CD14-positive monocyte (primary cell): ENCODE measurements at regions not wholly inside any gene's neighbourhood (a gene's known extent, or its start where the extent isn't known, plus 50 kb on each side); places are given as distances from the start of the nearest gene placed in this dataset.

Source experiments
- DNase-seq, 3 donors: peaks; one replicate each; pipeline ENCODE4 v3.0.0-alpha.2; 2011 to 2022
- H2AFZ ChIP-seq: 2 replicates; pipeline ENCODE4 v1.6.0; 2012; ENCODE audit warnings: mild to moderate bottlenecking, low read depth, low read length, inconsistent platforms; ENCODE audit not compliant: insufficient read depth, poor library complexity, severe bottlenecking
- H3K27ac ChIP-seq, 2 donors: 1 replicate in 1 of 2; 2 replicates in 1 of 2; pipeline ENCODE4 v1.5.1; 2012 to 2013; ENCODE audit warnings: low read length in 2 of 2, control low read depth in 1 of 2, inconsistent platforms in 1 of 2, low read depth in 1 of 2, mild to moderate bottlenecking in 1 of 2
- H3K27me3 ChIP-seq, 2 donors: one replicate each; pipeline versions ENCODE4 v1.6.0 to v1.6.1; 2011 to 2013; ENCODE audit warnings: low read length in 2 of 2; ENCODE audit not compliant: control insufficient read depth in 2 of 2, insufficient read depth in 2 of 2
- H3K36me3 ChIP-seq, 2 donors: replicated peaks in 1 of 2; 1 replicate in 1 of 2; 2 replicates in 1 of 2; pipeline versions ENCODE4 v1.5.1 to v1.6.1; 2012 to 2013; ENCODE audit warnings: low read length in 2 of 2, control low read depth in 1 of 2, inconsistent platforms in 1 of 2, mild to moderate bottlenecking in 1 of 2; ENCODE audit not compliant: insufficient read depth in 2 of 2, control insufficient read depth in 1 of 2
- H3K4me1 ChIP-seq, 2 donors: 1 replicate in 1 of 2; 2 replicates in 1 of 2; pipeline versions ENCODE4 v1.5.1 to v1.6.1; 2012 to 2013; ENCODE audit warnings: low read length in 2 of 2, control low read depth in 1 of 2, inconsistent platforms in 1 of 2, mild to moderate bottlenecking in 1 of 2, moderate library complexity in 1 of 2; ENCODE audit not compliant: insufficient read depth in 2 of 2, control insufficient read depth in 1 of 2
- H3K4me2 ChIP-seq: replicated peaks from 2 replicates; pipeline ENCODE3; 2012; ENCODE audit warnings: low read length, moderate library complexity, mild to moderate bottlenecking; ENCODE audit not compliant: poor library complexity, severe bottlenecking; ENCODE audit errors: extremely low read depth
- H3K4me3 ChIP-seq, 3 experiments: fragments of 200-600 bp in 1 of 3; sonication (generic) in 1 of 3; replicated peaks in 1 of 3; 1 replicate in 2 of 3; 2 replicates in 1 of 3; pipeline ENCODE4 v1.5.1; 2011 to 2013; ENCODE audit warnings: low read length in 3 of 3, mild to moderate bottlenecking in 3 of 3, control low read depth in 2 of 3, low read depth in 2 of 3, inconsistent platforms in 1 of 3, moderate library complexity in 1 of 3
- H3K79me2 ChIP-seq: 2 replicates; pipeline ENCODE4 v1.6.0; 2012; ENCODE audit warnings: mild to moderate bottlenecking, control low read depth, inconsistent platforms, low read length, moderate library complexity; ENCODE audit not compliant: insufficient read depth
- H3K9ac ChIP-seq: 2 replicates; pipeline ENCODE4 v1.6.0; 2017; ENCODE audit warnings: low read length, mild to moderate bottlenecking; ENCODE audit not compliant: insufficient read depth, poor library complexity, severe bottlenecking
- H3K9me3 ChIP-seq, 2 donors: replicated peaks in 1 of 2; 1 replicate in 1 of 2; 2 replicates in 1 of 2; pipeline versions ENCODE4 v1.5.1 to v1.6.1; 2012 to 2013; ENCODE audit warnings: low read length in 2 of 2, control low read depth in 1 of 2; ENCODE audit not compliant: control insufficient read depth in 1 of 2, insufficient read depth in 1 of 2
- H4K20me1 ChIP-seq: 2 replicates; pipeline ENCODE4 v1.6.0; 2012; ENCODE audit warnings: mild to moderate bottlenecking, low read length, control low read depth, moderate library complexity; ENCODE audit not compliant: insufficient read depth
- H3K27ac Mint-ChIP-seq, 7 donors: one replicate each; pipeline ENCODE4 v1.8.0; 2020; ENCODE audit warnings: mild to moderate bottlenecking in 7 of 7, mixed read lengths in 7 of 7, moderate library complexity in 6 of 7, inconsistent platforms in 2 of 7
- H3K27me3 Mint-ChIP-seq, 3 donors: one replicate each; pipeline ENCODE4 v1.8.0; 2021 to 2022; ENCODE audit warnings: low read depth in 3 of 3, mild to moderate bottlenecking in 3 of 3, mixed read lengths in 3 of 3, moderate library complexity in 3 of 3, inconsistent platforms in 1 of 3
- H3K36me3 Mint-ChIP-seq, 2 donors: one replicate each; pipeline ENCODE4 v1.8.0; 2020; ENCODE audit warnings: mixed read lengths in 2 of 2, inconsistent platforms in 1 of 2, mild to moderate bottlenecking in 1 of 2
- H3K4me1 Mint-ChIP-seq: one replicate; pipeline ENCODE4 v1.8.0; 2020; ENCODE audit warnings: mild to moderate bottlenecking, mixed read lengths
- H3K4me3 Mint-ChIP-seq, 2 donors: one replicate each; pipeline ENCODE4 v1.8.0; 2020; ENCODE audit warnings: mild to moderate bottlenecking in 2 of 2, mixed read lengths in 2 of 2, moderate library complexity in 1 of 2
- H3K9me3 Mint-ChIP-seq, 7 donors: one replicate each; pipeline ENCODE4 v1.8.0; 2020 to 2022; ENCODE audit warnings: mixed read lengths in 7 of 7, mild to moderate bottlenecking in 6 of 7, moderate library complexity in 6 of 7, inconsistent platforms in 2 of 7
- WGBS: methylation state at CpG from one replicate; pipeline ENCODE4 v1.1.5; 2013; ENCODE audit warnings: missing lambda C conversion rate; ENCODE audit not compliant: insufficient coverage; 5-methylcytosine and 5-hydroxymethylcytosine counted together
- intact Hi-C, 2 donors: fragments of 100-400 bp; cut with micrococcal nuclease; formaldehyde crosslinking; loops; one replicate each; pipeline versions ENCODE4 v1.15.0 to v1.15.1; 2023
- TF ChIP-seq, protein P1 (sequence below): fragments of 200-600 bp; IDR thresholded peaks from one replicate; pipeline ENCODE4 v1.8.0; 2022; ENCODE audit warnings: antibody characterized with exemption, mild to moderate bottlenecking

DNA sequence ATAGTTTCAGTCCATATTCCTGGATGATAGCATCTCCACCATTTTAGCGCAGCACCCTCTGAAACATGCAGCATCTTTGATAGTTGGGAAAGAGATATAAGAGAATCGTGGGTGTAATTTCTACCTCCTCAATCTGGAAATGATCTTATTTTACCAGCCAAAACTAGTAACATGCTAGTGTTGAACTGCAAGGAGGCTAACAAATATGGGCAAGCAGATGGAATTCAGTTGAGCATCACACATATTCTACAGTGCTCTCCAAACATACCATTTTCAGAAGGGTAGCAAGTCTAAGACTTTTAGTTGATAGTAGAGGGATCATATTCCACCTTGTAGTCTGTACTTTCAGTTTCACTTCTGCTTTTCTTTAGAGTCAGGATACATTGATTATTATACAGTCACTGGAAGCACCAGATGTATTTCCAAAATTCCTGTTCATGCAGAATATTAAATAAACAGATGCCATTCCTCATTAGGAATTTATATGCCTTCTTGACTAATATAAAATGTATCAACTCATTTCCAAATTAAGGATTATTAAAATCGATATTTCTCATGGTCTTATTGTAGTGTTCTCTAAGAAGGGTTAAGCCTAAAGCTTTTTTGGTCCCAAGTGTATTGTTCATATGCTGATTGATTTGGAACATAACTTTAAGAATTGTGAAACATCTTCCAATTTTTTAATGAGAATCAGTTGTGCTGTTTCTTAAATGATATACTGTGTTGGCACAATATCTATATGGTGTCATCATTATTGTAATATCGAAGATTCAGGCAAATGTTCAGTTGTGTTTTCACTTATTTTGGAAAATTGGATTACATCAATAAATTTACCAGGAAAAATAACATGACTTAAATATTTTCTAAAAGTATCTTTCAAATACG lies 362.0 kb downstream of the CENPW start:
- no peak overlapping the region for H3K9ac ChIP-seq
- no peak overlapping the region for H3K4me3 ChIP-seq
- no peaks in the 10 kb centered on the region for H3K4me1 ChIP-seq
- TF ChIP-seq, protein P1, sequence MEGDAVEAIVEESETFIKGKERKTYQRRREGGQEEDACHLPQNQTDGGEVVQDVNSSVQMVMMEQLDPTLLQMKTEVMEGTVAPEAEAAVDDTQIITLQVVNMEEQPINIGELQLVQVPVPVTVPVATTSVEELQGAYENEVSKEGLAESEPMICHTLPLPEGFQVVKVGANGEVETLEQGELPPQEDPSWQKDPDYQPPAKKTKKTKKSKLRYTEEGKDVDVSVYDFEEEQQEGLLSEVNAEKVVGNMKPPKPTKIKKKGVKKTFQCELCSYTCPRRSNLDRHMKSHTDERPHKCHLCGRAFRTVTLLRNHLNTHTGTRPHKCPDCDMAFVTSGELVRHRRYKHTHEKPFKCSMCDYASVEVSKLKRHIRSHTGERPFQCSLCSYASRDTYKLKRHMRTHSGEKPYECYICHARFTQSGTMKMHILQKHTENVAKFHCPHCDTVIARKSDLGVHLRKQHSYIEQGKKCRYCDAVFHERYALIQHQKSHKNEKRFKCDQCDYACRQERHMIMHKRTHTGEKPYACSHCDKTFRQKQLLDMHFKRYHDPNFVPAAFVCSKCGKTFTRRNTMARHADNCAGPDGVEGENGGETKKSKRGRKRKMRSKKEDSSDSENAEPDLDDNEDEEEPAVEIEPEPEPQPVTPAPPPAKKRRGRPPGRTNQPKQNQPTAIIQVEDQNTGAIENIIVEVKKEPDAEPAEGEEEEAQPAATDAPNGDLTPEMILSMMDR = no peak
- H4K20me1 ChIP-seq = no peaks in the 10 kb centered on the region
- no peak for DNase-seq
- no peaks in the 10 kb centered on the region for H3K27me3 ChIP-seq
- no peaks in the 10 kb centered on the region for H3K79me2 ChIP-seq
- peaks cover 0 to 3% of the 10 kb centered on the region in 2 donors for H3K9me3 ChIP-seq
- intact Hi-C loops = no loop called here
- H3K27me3 Mint-ChIP-seq = peaks cover 0 to 4% (median 0%) of the 10 kb centered on the region in 3 donors
- H3K9me3 Mint-ChIP-seq = peaks cover 0 to 2% (median 0%) of the 10 kb centered on the region in 7 donors
- H3K4me2 ChIP-seq = no peak overlapping the region
- H3K36me3 ChIP-seq = no peaks in the 10 kb centered on the region
- H3K27ac Mint-ChIP-seq = no peak overlapping the region
- no peak overlapping the region for H3K4me3 Mint-ChIP-seq
- no peak overlapping the region for H2AFZ ChIP-seq
- WGBS = no CpG with 5 or more reads among the region's 5 CpGs
- no peaks in the 10 kb centered on the region for H3K4me1 Mint-ChIP-seq
- no peaks in the 10 kb centered on the region for H3K36me3 Mint-ChIP-seq
- no peak overlapping the region for H3K27ac ChIP-seq

DNA sequence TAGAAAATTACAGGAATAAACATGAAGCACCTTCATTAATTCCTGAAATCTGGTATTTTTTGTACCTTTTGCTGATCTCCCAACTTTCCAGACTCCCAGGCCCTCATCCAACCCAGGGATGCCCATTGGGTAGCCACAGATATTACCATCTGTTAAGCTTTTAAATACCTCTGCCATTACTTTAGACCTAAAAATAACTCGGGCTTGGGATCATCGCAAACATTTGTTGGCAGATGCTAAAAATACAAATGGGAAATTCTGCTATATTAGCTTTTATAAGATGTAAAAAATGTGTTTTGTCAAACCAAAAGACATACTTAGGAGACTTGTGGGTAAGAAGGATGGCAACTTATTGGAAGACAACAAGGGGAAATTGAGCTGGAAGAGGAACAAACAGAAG lies 376.1 kb downstream of the CENPW start:
- peaks cover 0 to 2% (median 2%) of the 10 kb centered on the region in 3 donors for H3K27me3 Mint-ChIP-seq
- no peaks in the 10 kb centered on the region for H3K4me1 ChIP-seq
- H3K27ac ChIP-seq = no peak overlapping the region
- H3K79me2 ChIP-seq = no peaks in the 10 kb centered on the region
- H3K4me3 Mint-ChIP-seq = no peak overlapping the region
- no peaks in the 10 kb centered on the region for H3K4me1 Mint-ChIP-seq
- intact Hi-C loops = no loop called here
- no peaks in the 10 kb centered on the region for H3K36me3 ChIP-seq
- TF ChIP-seq, protein P1 = no peak
- no peaks in the 10 kb centered on the region for H3K27me3 ChIP-seq
- H3K27ac Mint-ChIP-seq = no peak overlapping the region
- no CpG with 5 or more reads among the region's 2 CpGs for WGBS
- H3K9me3 ChIP-seq = no peaks in the 10 kb centered on the region
- no peak overlapping the region for H2AFZ ChIP-seq
- H3K9me3 Mint-ChIP-seq = peaks cover 0 to 2% (median 0%) of the 10 kb centered on the region in 7 donors
- no peak overlapping the region for H3K9ac ChIP-seq
- H3K4me2 ChIP-seq = no peak overlapping the region
- DNase-seq = no peak
- H4K20me1 ChIP-seq = no peaks in the 10 kb centered on the region
- no peak overlapping the region for H3K4me3 ChIP-seq
- H3K36me3 Mint-ChIP-seq = no peaks in the 10 kb centered on the region
